Testis (tissue), 2 donors: ENCODE measurements at regions not wholly inside any gene's neighbourhood (a gene's known extent, or its start where the extent isn't known, plus 50 kb on each side); places are given as distances from the start of the nearest gene placed in this dataset.

ENCODE experiments used
- CTCF ChIP-seq, 3 experiments: fragments of 450-650 bp in 2 of 3; fragments of 200-600 bp in 1 of 3; sonication (generic) in 1 of 3; IDR thresholded peaks; one replicate each; pipeline ENCODE4 v1.5.1; 2016 to 2019; ENCODE audit warnings: antibody characterized with exemption in 3 of 3, mild to moderate bottlenecking in 2 of 3, moderate library complexity in 1 of 3
- POLR2A ChIP-seq: fragments of 450-650 bp; IDR thresholded peaks from one replicate; pipeline ENCODE4 v1.6.1; 2017; ENCODE audit warnings: antibody characterized with exemption, mild to moderate bottlenecking, moderate library complexity

- TF ChIP-seq CTCF (IDR thresholded peaks at IDR 0.05) (no peak), POLR2A (no peak)
These were observed 1628.6 kb upstream of the RAG2 start for GRCh38 chr11:38226684-38227083.
